Stimulated activated CD4-positive, alpha-beta T cell treated with anti-CD3 and anti-CD28 coated beads, Interleukin-4, amount 100 ng/mL, for 48 hours (primary cell): ENCODE measurements at regions not wholly inside any gene's neighbourhood (a gene's known extent, or its start where the extent isn't known, plus 50 kb on each side); places are given as distances from the start of the nearest gene placed in this dataset.
"Not testable (repeated sequence)": the region's sequence is repeated elsewhere in the genome, so short reads cannot be mapped to it uniquely, and the experiment has no call there.

Experiments used
- DNase-seq, 2 donors: peaks; one replicate each; pipeline ENCODE4 v3.0.0-alpha.2; 2020; ENCODE audit warnings: low read depth in 2 of 2

DNA sequence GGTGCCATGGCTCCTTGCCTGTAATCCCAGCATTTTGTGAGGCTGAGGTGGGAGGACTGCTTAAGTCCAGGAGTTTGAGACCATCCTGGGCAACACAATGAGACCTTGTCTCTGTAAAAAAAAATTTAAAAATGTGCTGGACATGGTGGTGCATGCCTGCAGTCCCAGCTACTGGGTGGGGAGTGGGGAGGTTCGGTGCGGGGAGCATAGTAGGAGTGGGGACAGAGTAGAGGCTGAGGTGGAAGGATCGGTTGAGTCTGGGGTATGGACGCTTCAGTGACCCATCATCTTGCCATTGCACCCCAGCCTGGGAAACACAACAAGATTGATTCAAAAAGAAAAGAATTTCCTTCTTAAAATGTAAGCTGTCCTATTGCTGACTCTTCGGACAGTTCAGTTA is 1490.0 kb upstream of the GBE1 start:
- DNase-seq: no peak

- DNase-seq: no peak
Measured at GRCh38 chr3:83250613-83251012, 1489.2 kb upstream of the GBE1 start.

- DNase-seq: no peak
Measured at GRCh38 chr3:83248454-83248853, 1487.0 kb upstream of the GBE1 start.

- DNase-seq: no peak
Measured at GRCh38 chr3:83235180-83235814, 1473.9 kb upstream of the GBE1 start.

- no peak for DNase-seq
Measured at GRCh38 chr3:83233715-83234114, 1472.3 kb upstream of the GBE1 start.

- DNase-seq: no peak
Measured at GRCh38 chr3:83230841-83231240, 1469.4 kb upstream of the GBE1 start.

- no peak for DNase-seq
Measured at GRCh38 chr3:83230376-83230775, 1468.9 kb upstream of the GBE1 start.

DNA sequence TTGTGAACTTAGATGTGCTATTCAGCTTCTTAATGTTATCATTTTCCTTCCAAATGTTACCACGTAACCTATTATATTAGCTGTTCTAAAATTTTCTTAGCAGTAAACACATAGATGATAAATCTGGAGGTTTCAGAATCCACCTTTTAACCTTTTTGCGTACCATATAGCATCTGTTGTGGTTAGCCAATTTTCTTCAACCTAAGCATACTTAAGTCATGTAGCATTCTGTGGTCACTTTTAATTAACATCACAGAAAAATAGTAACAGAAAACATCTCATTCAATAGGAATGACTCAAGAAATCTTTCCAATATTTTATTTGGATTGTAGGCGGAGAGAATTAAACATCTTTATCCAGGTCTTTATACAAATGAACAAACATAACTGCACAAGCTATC is 1465.3 kb upstream of the GBE1 start:
- no peak for DNase-seq

GRCh38 chr3:83224101-83224868 is 1462.8 kb upstream of the GBE1 start:
- DNase-seq: no peak

DNA sequence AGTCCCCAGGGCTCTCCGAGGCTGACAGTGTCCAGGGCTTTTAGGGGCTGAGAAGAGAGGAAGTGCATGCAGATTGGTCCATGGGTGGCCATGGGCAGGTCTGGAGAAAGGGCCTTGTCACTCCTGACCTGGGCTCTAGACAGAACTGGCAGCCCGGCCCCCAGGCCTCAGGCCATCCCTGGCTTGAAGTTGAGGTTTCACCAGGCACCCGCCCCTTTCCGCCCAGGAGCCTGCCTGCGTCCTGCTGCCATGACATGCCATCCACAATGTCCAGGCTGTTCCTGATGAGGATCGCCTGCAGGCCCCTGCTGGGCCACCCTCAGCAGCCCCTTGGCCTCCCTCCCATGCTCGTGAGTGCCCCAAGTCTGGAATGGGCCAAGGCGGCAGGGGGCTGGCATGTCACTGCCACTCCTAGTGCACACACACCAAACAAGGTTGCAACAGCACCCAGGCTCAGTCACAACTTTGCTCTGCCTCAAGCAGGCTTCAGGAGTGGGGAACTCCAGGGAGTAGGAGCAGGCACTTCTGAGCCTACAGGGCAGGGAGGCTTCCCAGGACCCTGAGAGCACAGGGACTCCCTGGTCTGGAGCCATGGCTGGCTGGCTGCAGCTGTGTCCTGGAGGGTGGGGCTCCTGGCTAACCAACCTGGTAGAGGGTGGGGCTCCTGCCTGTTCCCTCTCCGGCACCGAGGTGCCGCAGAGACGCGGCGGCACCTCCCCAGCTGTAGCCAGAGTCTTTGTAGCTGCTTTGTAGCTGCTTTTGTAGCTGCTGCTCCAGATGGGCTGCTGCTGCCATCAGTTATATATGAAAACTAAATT is 1457.1 kb upstream of the GBE1 start:
- DNase-seq: no peak

DNA sequence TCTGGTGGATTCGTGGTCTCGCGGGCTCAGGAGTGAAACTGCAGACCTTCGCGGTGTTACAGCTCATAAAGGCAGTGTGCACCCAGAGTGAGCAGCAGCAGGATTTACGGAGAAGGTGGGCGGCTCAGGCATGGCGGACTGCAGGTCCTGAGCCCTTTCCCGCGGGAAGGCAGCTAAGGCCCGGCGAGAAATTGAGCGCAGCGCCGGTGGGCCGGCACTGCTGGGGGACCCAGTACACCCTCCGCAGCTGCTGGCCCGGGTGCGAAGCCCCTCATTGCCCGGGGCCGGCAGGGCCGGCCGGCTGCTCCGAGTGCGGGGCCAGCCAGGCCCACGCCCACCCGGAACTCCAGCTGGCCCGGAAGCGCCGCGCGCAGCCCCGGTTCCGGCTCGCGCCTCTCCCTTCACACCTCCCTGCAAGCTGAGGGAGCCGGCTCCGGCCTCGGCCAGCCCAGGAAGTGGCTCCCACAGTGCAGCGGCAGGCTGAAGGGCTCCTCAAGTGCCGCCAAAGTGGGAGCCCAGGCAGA is 1456.2 kb upstream of the GBE1 start:
- DNase-seq: not testable (repeated sequence)

- no peak for DNase-seq
Measured at GRCh38 chr3:83216919-83217594, 1455.6 kb upstream of the GBE1 start.

- DNase-seq: no peak
Measured at GRCh38 chr3:83195243-83195642, 1433.8 kb upstream of the GBE1 start.

DNA sequence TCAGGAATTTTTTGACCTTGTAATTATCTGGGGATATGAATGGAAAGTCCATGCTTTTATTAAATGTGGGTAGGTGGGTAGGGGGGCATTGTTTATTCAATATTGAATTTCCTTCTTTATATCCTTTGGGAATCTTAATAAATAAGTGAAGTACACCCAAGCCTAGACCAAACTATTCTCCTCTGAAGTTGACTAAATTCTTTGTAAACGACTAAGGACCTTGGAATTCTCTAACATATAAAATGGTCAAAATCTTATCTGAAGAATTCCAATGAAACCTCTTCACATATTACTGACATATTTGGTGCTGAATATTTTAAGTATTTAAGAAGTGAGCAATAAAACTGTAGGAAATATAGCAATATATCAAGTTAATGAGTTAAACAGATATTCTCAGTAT is 1432.1 kb upstream of the GBE1 start:
- no peak for DNase-seq

DNA sequence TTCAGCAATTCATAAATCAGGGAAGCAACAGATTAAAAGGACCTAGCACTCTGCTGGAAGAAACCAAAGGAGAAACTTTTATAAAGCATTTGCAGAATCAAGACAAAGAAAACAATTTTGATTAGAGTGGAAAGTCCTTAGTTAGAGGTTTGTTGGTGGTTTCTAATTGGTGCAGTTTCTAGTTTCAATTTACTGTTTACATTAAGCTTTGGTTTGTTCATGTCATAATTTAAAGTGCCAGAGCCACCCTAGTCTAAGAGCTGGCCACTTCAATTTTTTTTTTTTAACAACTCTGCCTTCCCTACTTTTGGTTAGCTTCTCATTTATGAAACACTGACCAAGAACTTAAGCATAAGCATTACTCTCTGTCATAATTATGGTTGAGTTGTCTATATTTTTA is 1428.2 kb upstream of the GBE1 start:
- DNase-seq: no peak

DNA sequence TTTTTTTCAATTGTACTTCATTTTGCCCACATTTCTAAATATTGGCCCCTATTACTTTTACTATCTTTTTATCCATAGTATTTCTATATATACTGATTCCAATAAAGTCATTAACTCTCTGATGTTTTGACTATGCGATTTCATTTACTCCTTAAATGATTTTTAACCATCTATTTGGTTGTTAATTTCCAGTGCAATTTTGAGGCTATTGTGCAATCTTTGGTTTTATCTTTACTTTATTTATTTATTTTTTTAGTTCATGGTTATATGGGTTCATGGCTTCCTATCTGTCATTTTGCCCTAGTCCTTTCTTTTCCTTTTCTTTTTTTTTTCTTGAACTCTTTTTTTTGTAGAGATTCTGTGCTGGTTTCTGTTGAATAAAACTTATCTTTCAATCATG is 1408.0 kb upstream of the GBE1 start:
- DNase-seq: no peak

DNA sequence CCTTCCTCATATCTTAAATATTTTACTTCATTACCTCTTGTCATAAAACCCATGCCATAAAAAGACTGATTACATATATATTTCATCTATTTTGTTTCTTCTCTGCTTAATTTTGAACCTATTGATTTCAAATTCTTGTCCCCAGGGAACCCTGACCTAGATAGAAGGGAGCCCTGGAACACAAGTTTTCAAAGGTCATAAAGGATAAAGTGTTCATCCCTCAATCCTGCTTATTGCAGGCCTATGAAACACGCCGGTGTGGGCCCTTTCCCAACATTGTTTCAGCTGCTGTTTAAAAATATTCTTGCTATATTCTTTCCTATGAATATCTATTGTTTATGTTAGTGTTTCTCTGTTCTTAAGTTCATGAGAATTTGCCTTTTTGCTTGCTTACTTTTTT is 1389.5 kb upstream of the GBE1 start:
- no peak for DNase-seq

DNA sequence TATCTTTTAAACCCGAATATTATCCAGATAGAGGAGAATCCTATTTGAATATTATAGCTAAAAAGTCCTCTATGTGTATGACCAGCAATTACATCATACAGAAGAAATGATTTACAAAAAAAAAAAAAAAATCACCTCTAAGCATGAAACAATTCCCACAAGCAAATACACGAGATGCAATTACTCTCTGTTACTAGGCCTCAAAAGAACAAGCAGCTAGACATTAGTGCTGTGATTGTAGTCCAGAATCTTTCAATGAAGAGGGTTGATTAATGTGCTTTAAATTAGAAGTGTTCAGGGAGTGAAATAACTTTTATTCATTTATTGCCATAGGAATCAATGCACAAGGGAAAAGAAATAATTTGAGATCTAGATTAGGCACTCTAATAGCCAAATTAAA is 1379.5 kb upstream of the GBE1 start:
- DNase-seq: no peak

DNA sequence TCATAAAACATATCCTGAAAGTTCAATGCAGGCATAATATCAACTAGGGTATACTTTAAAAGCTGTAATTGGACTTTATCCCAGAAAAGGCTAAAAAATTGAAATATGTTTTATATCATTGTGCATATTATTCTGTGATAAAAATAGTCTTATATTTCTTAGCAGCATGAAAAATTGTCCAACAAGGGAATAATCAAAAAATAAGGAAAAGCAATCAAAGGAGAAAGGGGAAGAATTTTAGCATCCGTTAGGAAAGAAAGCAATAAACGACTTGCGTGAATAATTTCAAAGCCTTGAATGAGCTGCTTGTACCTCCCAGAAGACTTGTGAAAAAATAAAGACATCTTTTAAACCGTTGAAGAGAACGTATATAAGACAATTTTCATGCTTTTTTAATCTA is 1369.8 kb upstream of the GBE1 start:
- no peak for DNase-seq

GRCh38 chr3:83122774-83123350 is 1361.4 kb upstream of the GBE1 start:
- no peak for DNase-seq

DNA sequence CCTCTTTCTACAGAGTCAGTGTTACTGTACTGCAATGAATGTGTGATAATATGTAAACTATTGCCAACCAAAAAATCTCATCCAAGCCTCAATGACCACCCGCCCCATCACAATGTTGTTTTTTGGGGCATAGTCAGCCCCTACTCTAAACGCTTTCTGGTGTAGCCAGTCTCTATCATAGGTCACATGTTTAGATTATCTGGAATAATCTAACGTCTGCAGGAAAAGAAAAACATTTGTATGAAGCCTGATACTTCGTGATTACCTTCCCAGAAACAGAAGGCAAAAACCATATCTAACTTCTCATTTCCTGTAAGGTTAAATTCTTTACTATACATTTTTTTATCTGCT is 1331.8 kb upstream of the GBE1 start:
- DNase-seq: no peak
